Urothelium cell line (cell line): ENCODE measurements at regions not wholly inside any gene's neighbourhood (a gene's known extent, or its start where the extent isn't known, plus 50 kb on each side); places are given as distances from the start of the nearest gene placed in this dataset.
"Not testable (repeated sequence)": the region's sequence is repeated elsewhere in the genome, so short reads cannot be mapped to it uniquely, and the experiment has no call there.

ENCODE experiments used
- DNase-seq: peaks from one replicate; pipeline ENCODE4 v3.0.0; 2011; ENCODE audit warnings: low spot score, mixed read lengths
- FAIRE-seq: peaks from 2 replicates; lab custom pipeline; 2011; peaks lifted over from hg19 to GRCh38; lab: Jason Lieb, UNC

- no peak for DNase-seq
- no peak for FAIRE-seq
These were observed 82.3 kb upstream of the PPARGC1A start for GRCh38 chr4:23972187-23972586.

DNA sequence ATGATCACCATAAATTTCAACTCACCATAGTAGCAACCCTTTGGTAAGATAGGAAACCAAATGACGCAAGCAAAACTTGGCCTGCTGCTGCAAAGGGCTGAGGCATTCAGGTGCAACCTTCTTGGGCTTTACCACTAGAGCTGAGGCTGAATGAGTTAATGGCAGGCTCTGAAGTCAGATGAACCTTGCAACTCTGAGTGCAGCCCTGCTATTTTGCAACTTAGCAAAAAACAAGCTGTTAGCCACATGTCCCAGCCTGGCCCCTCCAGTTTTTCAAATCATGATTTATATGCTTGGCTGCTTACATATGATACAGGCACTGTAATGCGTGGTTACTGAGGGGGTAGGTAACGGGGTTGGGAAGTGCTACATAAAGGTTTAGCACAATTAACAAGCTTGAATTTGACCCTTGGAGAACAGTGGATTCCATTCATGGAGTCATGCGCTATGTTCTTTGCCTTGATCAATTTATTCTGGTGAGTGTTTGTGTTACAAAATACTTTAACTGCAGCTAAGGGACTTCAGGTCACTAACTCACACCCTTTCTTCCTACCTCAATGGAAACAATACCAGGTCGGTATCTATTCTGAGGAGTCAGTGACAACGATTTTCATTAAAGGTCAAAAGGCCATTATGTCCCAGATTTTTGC, 80.5 kb upstream of the PPARGC1A start:
- FAIRE-seq: no peak
- DNase-seq: no peak

GRCh38 chr4:23969635-23970145, 79.8 kb upstream of the PPARGC1A start:
- DNase-seq (no peak), FAIRE-seq (no peak)

- DNase-seq (no peak), FAIRE-seq (no peak)
These were observed 77.4 kb upstream of the PPARGC1A start for GRCh38 chr4:23967281-23967680.

DNA sequence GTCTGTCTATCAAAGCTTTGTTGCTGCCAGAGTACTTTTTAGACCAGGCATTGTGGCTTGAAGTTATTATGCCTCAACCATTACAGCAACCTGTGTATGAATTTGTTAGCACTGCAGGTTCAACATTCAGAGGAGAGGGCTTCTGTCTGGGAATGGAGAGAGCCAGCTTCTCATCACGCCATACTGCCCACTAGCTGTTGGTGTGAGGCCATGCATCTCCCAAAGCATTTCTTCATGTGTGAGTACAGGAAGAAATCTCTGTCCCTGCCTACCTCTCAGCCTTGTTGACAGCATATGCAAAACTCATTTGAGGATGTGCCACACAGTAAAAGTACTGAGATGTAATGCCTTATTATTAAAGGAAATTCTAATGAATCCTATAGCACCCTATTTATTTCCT, 76.9 kb upstream of the PPARGC1A start:
- FAIRE-seq (no peak), DNase-seq (no peak)

DNA sequence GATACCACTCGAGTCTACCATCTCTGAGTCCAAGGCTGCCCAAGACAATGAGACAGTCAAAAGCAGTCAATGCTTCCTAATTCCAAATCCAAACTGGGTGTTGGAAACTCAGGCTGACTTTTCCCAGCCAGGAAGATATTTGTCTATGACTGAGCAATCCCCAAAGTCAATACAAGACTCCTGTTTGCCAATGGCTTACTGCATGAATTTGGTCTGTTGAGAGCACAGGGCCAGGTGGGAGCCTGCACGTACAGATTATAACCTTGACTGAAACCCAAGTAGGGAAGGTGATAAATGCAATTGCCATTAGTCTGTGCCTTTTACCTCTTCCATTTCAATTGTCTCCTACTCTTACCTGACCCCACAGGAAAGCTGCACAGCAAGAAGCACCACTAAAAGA, 72.6 kb upstream of the PPARGC1A start:
- no peak for DNase-seq
- no peak for FAIRE-seq

DNA sequence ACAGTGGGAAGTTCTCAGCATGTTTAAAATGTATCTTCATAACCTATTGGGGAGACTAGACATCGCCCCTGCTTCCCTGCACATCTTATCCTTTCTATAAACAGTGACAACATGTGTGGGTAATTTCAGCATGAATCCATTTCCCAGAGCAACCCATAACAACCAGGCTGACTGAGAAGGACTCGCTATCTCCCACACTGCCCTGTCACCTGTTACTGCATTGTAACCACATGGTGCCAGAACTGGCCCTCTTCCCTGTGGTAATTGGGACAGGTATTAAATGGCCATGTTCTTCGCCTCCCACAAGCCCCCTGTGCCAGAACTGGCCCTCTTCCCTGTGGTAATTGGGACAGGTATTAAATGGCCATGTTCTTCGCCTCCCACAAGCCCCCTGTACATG, 71.5 kb upstream of the PPARGC1A start:
- not testable (repeated sequence) for FAIRE-seq

GRCh38 chr4:23959396-23960148, 69.7 kb upstream of the PPARGC1A start:
- no peak for DNase-seq
- no peak for FAIRE-seq

More for the DNA sequence above, 71.5 kb upstream of the PPARGC1A start:
- DNase-seq: not testable (repeated sequence)

- no peak for FAIRE-seq
- no peak for DNase-seq
These were observed 68.9 kb upstream of the PPARGC1A start for GRCh38 chr4:23958749-23959148.

DNA sequence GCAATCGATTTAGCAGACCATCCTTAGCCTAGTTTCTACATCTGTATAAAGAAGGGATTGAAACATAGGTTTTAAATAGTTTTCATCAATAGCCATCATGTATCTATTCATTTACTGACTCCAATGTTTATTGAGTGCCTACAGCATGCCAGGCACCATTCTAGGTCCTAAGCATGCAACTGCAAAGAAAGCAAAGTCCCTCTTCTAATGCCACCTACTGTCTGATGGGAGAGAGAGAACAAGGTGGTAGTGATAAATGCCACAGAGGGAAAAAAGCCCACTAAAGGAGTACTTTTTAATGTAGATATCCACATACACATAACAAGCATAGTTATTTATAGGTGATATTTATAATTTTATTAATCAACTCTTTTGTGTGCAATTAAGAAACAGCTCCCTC, 67.6 kb upstream of the PPARGC1A start:
- no peak for FAIRE-seq
- no peak for DNase-seq

DNA sequence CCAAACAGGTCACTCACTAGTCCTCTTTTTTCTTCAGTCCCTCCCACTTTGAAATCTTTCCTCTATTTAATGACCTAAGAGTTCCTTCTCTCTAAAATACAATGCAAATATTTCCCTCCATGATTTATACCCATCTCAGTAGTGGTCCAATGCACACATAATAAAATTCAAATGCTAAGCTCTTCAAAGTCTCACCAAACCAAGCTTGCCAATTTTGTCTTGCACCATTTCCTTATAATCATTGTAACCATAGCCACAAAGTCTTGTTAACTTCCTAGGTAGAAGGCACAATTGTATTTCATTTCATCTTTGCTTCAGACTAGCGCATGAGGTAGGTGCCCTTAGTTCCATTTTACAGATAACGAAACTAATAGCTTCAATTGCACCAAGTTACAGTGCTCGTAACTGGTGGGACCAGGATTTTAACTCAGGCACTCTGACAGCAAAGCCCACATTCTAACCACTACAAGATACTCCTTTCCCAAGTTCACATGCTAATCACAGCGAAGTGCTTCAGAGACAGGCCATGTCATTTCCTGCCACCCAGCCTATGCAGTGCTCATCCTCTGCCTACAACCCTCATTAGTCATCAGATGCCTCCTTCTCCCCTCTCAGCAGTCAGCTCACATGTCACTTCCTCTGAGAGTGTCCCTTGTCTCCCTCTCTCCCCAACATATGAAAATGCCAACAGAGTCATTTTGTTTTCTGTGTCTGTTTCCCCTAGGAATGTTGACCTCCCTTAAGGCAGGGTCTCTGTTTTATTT, 66.9 kb upstream of the PPARGC1A start:
- FAIRE-seq (no peak), DNase-seq (peak; percentile 6)

- no peak for DNase-seq
- no peak for FAIRE-seq
These were observed 62.4 kb upstream of the PPARGC1A start for GRCh38 chr4:23952258-23952657.

DNA sequence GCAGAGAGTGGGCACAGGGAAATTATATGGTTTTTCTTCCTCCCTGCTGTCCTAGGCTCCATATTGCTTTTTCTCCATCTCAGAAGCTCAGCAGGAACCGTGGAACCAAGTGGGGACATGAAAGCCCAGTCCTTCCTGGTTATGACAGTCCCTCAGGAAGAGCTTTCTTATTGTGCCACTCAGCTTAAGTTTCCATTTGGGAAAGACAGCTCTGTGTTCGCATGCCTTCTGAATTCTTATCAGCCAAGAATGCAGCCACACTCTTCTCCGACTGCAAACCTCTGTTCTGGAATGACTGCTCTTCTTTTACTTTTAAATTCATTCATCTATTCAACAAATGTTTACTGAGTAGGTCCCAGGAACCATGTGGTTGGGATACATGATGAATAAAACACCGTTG, 58.0 kb upstream of the PPARGC1A start:
- DNase-seq (no peak), FAIRE-seq (no peak)

GRCh38 chr4:23946299-23946698, 56.5 kb upstream of the PPARGC1A start:
- DNase-seq: no peak
- FAIRE-seq: no peak

GRCh38 chr4:23945451-23946017, 55.7 kb upstream of the PPARGC1A start:
- DNase-seq: peak; percentile 44

DNA sequence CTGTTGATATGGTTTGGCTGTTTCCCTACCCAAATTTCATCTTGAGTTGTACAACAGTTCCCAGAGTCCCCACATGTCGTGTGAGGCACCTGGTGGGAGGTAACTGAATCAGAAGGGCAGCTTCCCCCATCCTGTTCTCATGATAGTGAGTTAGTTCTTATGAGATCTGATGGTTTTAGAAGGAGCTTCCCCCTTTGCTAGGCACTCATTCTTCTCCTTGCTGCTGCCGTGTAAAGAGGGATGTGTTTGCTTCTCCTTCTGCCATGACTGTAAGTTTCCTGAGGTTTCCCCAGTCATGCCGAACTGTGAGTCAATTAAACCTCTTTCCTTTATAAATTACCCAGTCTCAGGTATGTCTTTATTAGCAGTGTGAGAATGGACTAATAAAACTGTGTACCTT, 54.7 kb upstream of the PPARGC1A start:
- FAIRE-seq, DNase-seq: not testable (repeated sequence)

More at GRCh38 chr4:23945451-23946017, 55.7 kb upstream of the PPARGC1A start:
- FAIRE-seq: no peak

- FAIRE-seq: no peak
- no peak for DNase-seq
These were observed 53.6 kb upstream of the PPARGC1A start for GRCh38 chr4:23943478-23943877.

DNA sequence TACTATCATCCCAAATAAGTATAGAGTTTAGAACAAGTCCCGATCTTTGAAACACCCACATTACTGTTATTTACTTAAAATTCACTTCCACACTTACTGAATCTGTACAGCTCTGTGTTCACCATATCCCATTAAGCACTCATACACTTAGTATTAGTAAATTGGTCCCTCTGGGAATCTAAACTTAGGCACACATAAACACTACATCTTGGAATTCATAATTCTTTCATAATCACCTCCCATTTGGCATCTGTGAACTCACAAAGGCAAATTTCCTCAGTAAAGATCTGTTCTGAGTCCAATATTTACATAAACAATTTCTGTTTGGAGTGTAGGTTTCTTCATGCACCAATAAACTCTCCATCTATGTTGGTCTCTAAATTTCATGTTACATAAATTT, 52.6 kb upstream of the PPARGC1A start:
- FAIRE-seq: no peak

More for the DNA sequence above, 52.6 kb upstream of the PPARGC1A start:
- no peak for DNase-seq
